DOHH2 (cell line): ENCODE measurements at regions not wholly inside any gene's neighbourhood (a gene's known extent, or its start where the extent isn't known, plus 50 kb on each side); places are given as distances from the start of the nearest gene placed in this dataset.

Experiments used
- H3F3A ChIP-seq: fragments of 200-600 bp; sonication (generic), shearing (Covaris generic); 2 replicates; pipeline ENCODE4 v1.6.0; 2016; ENCODE audit warnings: antibody characterized with exemption, mild to moderate bottlenecking; ENCODE audit not compliant: control insufficient read depth, insufficient read depth
- H3K27ac ChIP-seq: fragments of 200-600 bp; sonication (generic); 2 replicates; pipeline ENCODE4 v1.5.1; 2014; ENCODE audit warnings: low read depth, mild to moderate bottlenecking, low read length, moderate library complexity
- H3K27me3 ChIP-seq: fragments of 200-600 bp; sonication (generic); 2 replicates; pipeline ENCODE4 v1.6.1; 2014; ENCODE audit warnings: mild to moderate bottlenecking, low read length, mixed read lengths; ENCODE audit not compliant: control insufficient read depth
- H3K36me3 ChIP-seq: fragments of 200-600 bp; sonication (generic); 2 replicates; pipeline ENCODE4 v1.6.1; 2014; ENCODE audit warnings: mild to moderate bottlenecking, low read length, moderate library complexity, mixed read lengths; ENCODE audit not compliant: control insufficient read depth
- H3K4me1 ChIP-seq: fragments of 200-600 bp; sonication (generic); 2 replicates; pipeline ENCODE4 v1.6.1; 2014; ENCODE audit warnings: mild to moderate bottlenecking, low read length, mixed read lengths; ENCODE audit not compliant: control insufficient read depth
- H3K4me2 ChIP-seq: fragments of 200-600 bp; sonication (generic); 2 replicates; pipeline ENCODE4 v1.6.0; 2014; ENCODE audit warnings: mild to moderate bottlenecking, low read length, moderate library complexity
- H3K4me3 ChIP-seq: fragments of 200-600 bp; sonication (generic); 2 replicates; pipeline ENCODE4 v1.5.1; 2014; ENCODE audit warnings: mild to moderate bottlenecking, low read length, mixed read lengths
- H3K79me2 ChIP-seq: fragments of 200-600 bp; sonication (generic); 2 replicates; pipeline ENCODE4 v1.6.1; 2014; ENCODE audit warnings: mild to moderate bottlenecking, low read length, mixed read lengths; ENCODE audit not compliant: control insufficient read depth
- H3K9me2 ChIP-seq: fragments of 200-600 bp; sonication (generic); replicated peaks from 2 replicates; pipeline ENCODE4 v1.6.1; 2014; ENCODE audit warnings: mild to moderate bottlenecking, low read length, mixed read lengths; ENCODE audit not compliant: control insufficient read depth
- H3K9me3 ChIP-seq: fragments of 200-600 bp; sonication (generic); 2 replicates; pipeline ENCODE4 v1.6.1; 2014; ENCODE audit warnings: antibody characterized with exemption, low read length, mixed read lengths; ENCODE audit not compliant: control insufficient read depth, insufficient read depth
- H4K20me1 ChIP-seq: fragments of 200-600 bp; sonication (generic); 2 replicates; pipeline ENCODE4 v1.6.0; 2014; ENCODE audit warnings: low read depth, mild to moderate bottlenecking, antibody characterized with exemption, low read length, moderate library complexity; ENCODE audit not compliant: control insufficient read depth, insufficient read depth
- EZH2phosphoT487 ChIP-seq: fragments of 200-600 bp; sonication (generic); IDR thresholded peaks from 2 replicates; pipeline ENCODE4 v1.6.1; 2017; ENCODE audit warnings: borderline replicate concordance, mild to moderate bottlenecking, antibody characterized with exemption, low read length, moderate library complexity, mixed read lengths
- TF ChIP-seq, protein P1 (sequence below): fragments of 200-600 bp; sonication (generic); IDR thresholded peaks from one replicate; pipeline ENCODE4 v1.5.1; 2014; ENCODE audit warnings: antibody characterized with exemption, mild to moderate bottlenecking, low read depth, low read length; ENCODE audit not compliant: poor library complexity, severe bottlenecking

DNA sequence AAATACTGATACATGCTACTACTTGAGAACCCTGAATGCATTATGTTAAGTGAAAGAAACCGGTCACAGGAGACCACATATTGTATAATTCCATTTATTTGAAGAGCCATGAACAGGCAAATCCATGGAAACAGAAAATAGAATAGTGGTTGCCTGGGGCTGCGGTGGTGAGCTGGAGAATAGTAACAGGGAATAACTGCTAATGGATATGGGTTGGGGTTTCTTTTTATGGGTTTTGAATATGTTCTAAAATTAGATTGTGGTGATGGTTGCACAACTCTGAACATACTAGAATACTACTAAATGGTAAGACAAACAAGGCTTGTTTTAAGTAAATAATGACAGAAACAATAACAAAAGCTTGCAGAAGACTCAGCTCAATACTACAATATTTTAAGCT is 293.0 kb downstream of the BTG1 start:
- Histone ChIP-seq H3F3A (no peaks in the 10 kb centered on the region), H3K36me3 (no peaks in the 10 kb centered on the region), H3K79me2 (no peaks in the 10 kb centered on the region), H3K4me2 (no peak overlapping the region), H3K27ac (no peak overlapping the region), H4K20me1 (no peaks in the 10 kb centered on the region), H3K4me3 (no peak overlapping the region), H3K9me3 (no peaks in the 10 kb centered on the region), H3K27me3 (0 out of 2 replicates have a peak, but pooled peaks cover 2% of the 10 kb centered on the region), H3K4me1 (no peaks in the 10 kb centered on the region), H3K9me2 (no peaks in the 10 kb centered on the region)
- no peak for TF ChIP-seq EZH2phosphoT487
- TF ChIP-seq, protein P1, sequence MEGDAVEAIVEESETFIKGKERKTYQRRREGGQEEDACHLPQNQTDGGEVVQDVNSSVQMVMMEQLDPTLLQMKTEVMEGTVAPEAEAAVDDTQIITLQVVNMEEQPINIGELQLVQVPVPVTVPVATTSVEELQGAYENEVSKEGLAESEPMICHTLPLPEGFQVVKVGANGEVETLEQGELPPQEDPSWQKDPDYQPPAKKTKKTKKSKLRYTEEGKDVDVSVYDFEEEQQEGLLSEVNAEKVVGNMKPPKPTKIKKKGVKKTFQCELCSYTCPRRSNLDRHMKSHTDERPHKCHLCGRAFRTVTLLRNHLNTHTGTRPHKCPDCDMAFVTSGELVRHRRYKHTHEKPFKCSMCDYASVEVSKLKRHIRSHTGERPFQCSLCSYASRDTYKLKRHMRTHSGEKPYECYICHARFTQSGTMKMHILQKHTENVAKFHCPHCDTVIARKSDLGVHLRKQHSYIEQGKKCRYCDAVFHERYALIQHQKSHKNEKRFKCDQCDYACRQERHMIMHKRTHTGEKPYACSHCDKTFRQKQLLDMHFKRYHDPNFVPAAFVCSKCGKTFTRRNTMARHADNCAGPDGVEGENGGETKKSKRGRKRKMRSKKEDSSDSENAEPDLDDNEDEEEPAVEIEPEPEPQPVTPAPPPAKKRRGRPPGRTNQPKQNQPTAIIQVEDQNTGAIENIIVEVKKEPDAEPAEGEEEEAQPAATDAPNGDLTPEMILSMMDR = no peak

DNA sequence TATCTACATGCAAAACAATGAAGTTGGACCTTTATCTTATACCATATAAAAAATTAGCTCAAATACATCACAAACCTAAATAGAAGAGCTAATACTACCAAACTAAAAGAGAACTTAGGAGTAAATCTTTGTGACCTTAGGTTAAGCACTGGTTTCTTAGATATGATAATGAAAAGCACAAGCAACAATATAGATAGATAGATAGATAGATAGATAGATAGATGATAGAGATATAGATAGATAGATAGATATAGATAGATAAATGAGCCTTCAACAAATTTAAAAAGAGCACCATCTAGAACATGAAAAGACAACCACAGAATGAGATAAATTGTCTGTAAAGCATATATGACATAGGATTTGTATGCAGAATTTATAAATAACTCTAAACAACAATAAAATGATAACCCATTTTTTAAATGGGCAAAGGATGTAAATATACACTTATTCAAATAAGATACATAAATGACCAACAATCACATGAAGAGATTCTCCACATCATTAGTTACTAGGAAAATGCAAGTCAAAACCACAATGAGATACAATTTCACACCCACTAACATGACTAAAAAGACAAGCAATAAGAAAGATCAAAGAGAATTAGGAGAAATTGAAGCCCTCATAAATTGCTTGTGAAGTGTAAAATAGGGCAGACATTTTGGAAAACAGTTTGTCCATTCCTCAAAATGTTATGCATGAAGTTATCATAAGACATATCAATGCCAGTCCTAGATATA is 293.7 kb downstream of the BTG1 start:
- no peak overlapping the region for H3K27ac ChIP-seq
- H3K79me2 ChIP-seq = no peaks in the 10 kb centered on the region
- no peak overlapping the region for H3K4me2 ChIP-seq
- no peak for TF ChIP-seq EZH2phosphoT487
- TF ChIP-seq, protein P1 = no peak
- no peaks in the 10 kb centered on the region for H3K9me2 ChIP-seq
- no peaks in the 10 kb centered on the region for H3K9me3 ChIP-seq
- no peaks in the 10 kb centered on the region for H3F3A ChIP-seq
- H3K36me3 ChIP-seq = no peaks in the 10 kb centered on the region
- no peaks in the 10 kb centered on the region for H3K4me1 ChIP-seq
- H4K20me1 ChIP-seq = no peaks in the 10 kb centered on the region
- H3K4me3 ChIP-seq = no peak overlapping the region
- 0 out of 2 replicates have a peak, but pooled peaks cover 2% of the 10 kb centered on the region for H3K27me3 ChIP-seq

DNA sequence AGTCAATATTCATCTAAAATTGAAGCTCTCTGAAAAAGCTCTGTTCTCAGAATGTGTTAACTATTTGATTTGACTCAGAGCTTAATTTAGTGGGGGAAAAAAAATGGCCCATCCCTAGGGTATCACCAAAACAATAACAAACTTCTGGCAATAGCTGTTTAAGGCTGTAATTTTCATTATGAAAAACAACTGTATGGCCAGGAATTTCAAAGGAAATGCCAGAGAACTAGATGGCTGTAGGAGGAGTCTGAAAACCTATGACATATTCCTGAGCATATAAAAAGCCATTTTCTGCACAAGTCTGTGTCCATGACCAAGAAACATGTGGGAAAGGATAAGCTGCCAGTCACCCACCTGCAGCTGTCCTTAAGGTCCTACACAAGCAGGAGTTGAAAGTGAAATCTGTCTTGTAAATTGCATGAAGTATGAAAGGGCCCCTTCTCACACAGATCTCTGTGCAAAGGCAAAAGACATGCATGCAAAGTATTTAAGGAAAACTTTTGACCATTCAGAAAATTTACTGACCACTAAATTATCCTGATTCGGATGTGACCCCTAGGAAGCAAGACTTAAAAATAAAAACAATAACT is 299.1 kb downstream of the BTG1 start:
- H3K79me2 ChIP-seq = no peaks in the 10 kb centered on the region
- H3K9me2 ChIP-seq = no peaks in the 10 kb centered on the region
- H3K27ac ChIP-seq = no peak overlapping the region
- H3K36me3 ChIP-seq = no peaks in the 10 kb centered on the region
- no peaks in the 10 kb centered on the region for H4K20me1 ChIP-seq
- H3K4me1 ChIP-seq = no peaks in the 10 kb centered on the region
- no peak overlapping the region for H3K4me2 ChIP-seq
- no peak for TF ChIP-seq EZH2phosphoT487
- TF ChIP-seq, protein P1 = no peak
- no peaks in the 10 kb centered on the region for H3K27me3 ChIP-seq
- no peaks in the 10 kb centered on the region for H3F3A ChIP-seq
- H3K9me3 ChIP-seq = no peaks in the 10 kb centered on the region
- H3K4me3 ChIP-seq = no peak overlapping the region
